Panc1 (cell line): ENCODE measurements at regions not wholly inside any gene's neighbourhood (a gene's known extent, or its start where the extent isn't known, plus 50 kb on each side); places are given as distances from the start of the nearest gene placed in this dataset.

Experiments used
- ATAC-seq: fragments of 200-7000 bp; cut with Tn5 transposase; 2 replicates; pipeline ENCODE4 v1.9.1; 2020; ENCODE audit warnings: mild to moderate bottlenecking, moderate library complexity
- BruUV-seq: library from RNA; stranded (reverse); fragments of 400-500 nt; replicated peaks from 2 replicates; lab custom pipeline; 2021; lab: Mats Ljungman, UMichigan
- CTCF ChIA-PET: fragments of 300-600 bp; sonication (Branson Sonifier 250); formaldehyde crosslinking; loops from one replicate; lab custom pipeline; 2022; ENCODE audit warnings: antibody characterized with exemption; lab: Charles Lee
- POLR2A ChIA-PET: fragments of 300-600 bp; sonication (Branson Sonifier 250); formaldehyde crosslinking; loops from one replicate; lab custom pipeline; 2022; ENCODE audit warnings: antibody characterized with exemption; lab: Charles Lee
- DNase-seq: peaks from one replicate; pipeline ENCODE4 v3.0.0-alpha.2; 2010; ENCODE audit warnings: low read depth, low spot score
- H3K27ac ChIP-seq: 2 replicates; pipeline ENCODE4 v1.5.1; 2011; ENCODE audit warnings: mild to moderate bottlenecking, low read length, inconsistent platforms
- H3K27me3 ChIP-seq: fragments of 200-500 bp; sonication (Bioruptor generic); 2 replicates; pipeline ENCODE4 v1.6.0; 2014; ENCODE audit warnings: low read length, inconsistent platforms; ENCODE audit not compliant: control insufficient read depth, insufficient read depth
- H3K36me3 ChIP-seq: fragments of 200-500 bp; sonication (Bioruptor generic); 2 replicates; pipeline ENCODE4 v1.5.1; 2014; ENCODE audit warnings: inconsistent platforms, mild to moderate bottlenecking, low read length, moderate library complexity; ENCODE audit not compliant: control insufficient read depth, insufficient read depth
- H3K4me1 ChIP-seq: 2 replicates; pipeline ENCODE4 v1.5.1; 2011; ENCODE audit warnings: inconsistent platforms, mild to moderate bottlenecking, low read length, moderate library complexity; ENCODE audit not compliant: control insufficient read depth, insufficient read depth
- H3K4me3 ChIP-seq, 2 experiments: 2 replicates each; pipeline ENCODE4 v1.5.1; 2011 to 2012; ENCODE audit warnings: low read depth in 2 of 2, low read length in 2 of 2, mild to moderate bottlenecking in 2 of 2, inconsistent platforms in 1 of 2, moderate library complexity in 1 of 2
- H3K9me3 ChIP-seq: fragments of 200-500 bp; sonication (Bioruptor generic); 2 replicates; pipeline ENCODE4 v1.5.1; 2014; ENCODE audit warnings: low read depth, mild to moderate bottlenecking, inconsistent platforms, low read length, moderate library complexity; ENCODE audit not compliant: control insufficient read depth, insufficient read depth
- CTCF ChIP-seq: fragments of 450-650 bp; IDR thresholded peaks from 2 replicates; pipeline ENCODE4 v1.5.1; 2017; ENCODE audit warnings: mild to moderate bottlenecking
- POLR2AphosphoS5 ChIP-seq: IDR thresholded peaks from 2 replicates; pipeline ENCODE4 v1.6.1; 2012; ENCODE audit warnings: mild to moderate bottlenecking, low read depth, low read length, moderate library complexity
- REST ChIP-seq, 2 experiments: IDR thresholded peaks; 2 replicates each; pipeline ENCODE4 v1.6.1; 2011 to 2012; ENCODE audit warnings: low read depth in 2 of 2, control low read depth in 1 of 2, low read length in 1 of 2, mild to moderate bottlenecking in 1 of 2, moderate library complexity in 1 of 2; ENCODE audit not compliant: insufficient read depth in 1 of 2
- SIN3A ChIP-seq: IDR thresholded peaks from 2 replicates; pipeline ENCODE4 v1.6.1; 2012; ENCODE audit warnings: low read depth, mild to moderate bottlenecking, low read length, moderate library complexity, borderline replicate concordance; ENCODE audit not compliant: insufficient read depth
- TCF7L2 ChIP-seq: IDR thresholded peaks from 2 replicates; pipeline ENCODE4 v1.6.1; 2011; ENCODE audit warnings: mild to moderate bottlenecking, low read depth, low read length, inconsistent platforms
- in situ Hi-C: cut with HindIII; loops from 2 replicates; pipeline ENCODE4 v1.10.0; 2016; ENCODE audit warnings: low sequenced_read_pairs, low pct_unique_long_range_greater_than_20kb
- intact Hi-C: fragments of 100-400 bp; cut with micrococcal nuclease; formaldehyde crosslinking; loops from one replicate; pipeline ENCODE4 v1.10.0; 2022; ENCODE audit not compliant: unreplicated experiment

- no peaks in the 10 kb centered on the region for H3K4me1 ChIP-seq
- ChIA-PET CTCF (no interaction called here), POLR2A (no interaction called here)
- H3K4me3 ChIP-seq: no peak overlapping the region
- in situ Hi-C loops (no loop called here), intact Hi-C loops (no loop called here)
- H3K27ac ChIP-seq: no peak overlapping the region
- no peak for DNase-seq
- no peaks in the 10 kb centered on the region for H3K9me3 ChIP-seq
- no peak for TF ChIP-seq SIN3A
- no peak for TF ChIP-seq CTCF
- no peak for TF ChIP-seq TCF7L2
- no peak for TF ChIP-seq POLR2AphosphoS5
- TF ChIP-seq REST (IDR thresholded peaks at IDR 0.05; ENCODE audit: insufficient read depth in 1 of 2, low read depth in 2 of 2, low read length in 1 of 2): no peak
- BruUV-seq: no TSS peak
- no peaks in the 10 kb centered on the region for H3K36me3 ChIP-seq
- no peaks in the 10 kb centered on the region for H3K27me3 ChIP-seq
- no peak for ATAC-seq
Measured at GRCh38 chr20:22729180-22729579, 144.8 kb upstream of the FOXA2 start.

DNA sequence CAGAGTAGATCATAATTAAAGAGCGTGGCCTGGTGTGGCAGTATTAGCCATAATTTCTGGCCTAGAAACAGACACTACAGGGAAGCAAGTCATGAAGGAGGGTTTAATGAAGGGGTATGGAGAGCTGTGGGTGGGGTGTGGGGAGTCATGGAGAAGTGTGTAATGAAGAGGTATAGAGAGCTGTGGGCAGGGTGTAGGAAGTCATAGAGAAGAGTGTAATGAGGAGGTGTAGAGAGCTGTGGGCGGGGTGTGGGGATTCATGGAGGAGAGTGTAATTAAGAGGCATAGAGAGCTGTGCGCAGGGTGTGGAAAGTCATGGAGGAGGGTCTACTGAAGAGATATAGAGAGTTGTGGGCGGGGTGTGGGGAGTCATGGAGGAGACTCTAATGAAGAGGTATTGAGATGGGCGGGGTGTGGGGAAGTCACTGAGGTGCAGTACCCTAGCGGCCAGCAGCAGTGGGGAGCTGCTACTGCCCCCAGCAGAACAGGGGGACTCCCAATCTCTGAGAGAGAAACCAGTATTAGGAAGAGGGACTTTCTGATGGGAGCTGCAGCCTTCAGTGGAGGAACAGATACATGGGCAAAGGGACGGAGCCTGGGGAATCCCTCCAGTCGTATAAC is 145.4 kb upstream of the FOXA2 start:
- no peak overlapping the region for H3K27ac ChIP-seq
- no peaks in the 10 kb centered on the region for H3K36me3 ChIP-seq
- CTCF ChIA-PET: no interaction called here
- POLR2A ChIA-PET: interaction anchor here (0.7 kb wide), 1 partner anchor 33 kb away, joined by 3 read pairs; no protein-coding TSS in a partner anchor
- in situ Hi-C loops: no loop called here
- H3K4me3 ChIP-seq: no peak overlapping the region
- ATAC-seq (no peak), DNase-seq (no peak)
- no peaks in the 10 kb centered on the region for H3K4me1 ChIP-seq
- no TSS peak for BruUV-seq
- H3K27me3 ChIP-seq: no peaks in the 10 kb centered on the region
- TF ChIP-seq CTCF (no peak), SIN3A (no peak), TCF7L2 (no peak), REST (IDR thresholded peaks at IDR 0.05; ENCODE audit: insufficient read depth in 1 of 2, low read depth in 2 of 2, low read length in 1 of 2) (no peak), POLR2AphosphoS5 (no peak)
- H3K9me3 ChIP-seq: no peaks in the 10 kb centered on the region
- intact Hi-C loops: no loop called here
